Activated T-helper 1 cell treated with Interleukin-2 at 50 U/mL for 16 hours (primary cell): ENCODE measurements at regions not wholly inside any gene's neighbourhood (a gene's known extent, or its start where the extent isn't known, plus 50 kb on each side); places are given as distances from the start of the nearest gene placed in this dataset.
"Not testable (repeated sequence)": the region's sequence is repeated elsewhere in the genome, so short reads cannot be mapped to it uniquely, and the experiment has no call there.

ENCODE experiments used
- DNase-seq: peaks from one replicate; pipeline ENCODE4 v3.0.0-alpha.2; 2020; ENCODE audit warnings: low read depth

DNA sequence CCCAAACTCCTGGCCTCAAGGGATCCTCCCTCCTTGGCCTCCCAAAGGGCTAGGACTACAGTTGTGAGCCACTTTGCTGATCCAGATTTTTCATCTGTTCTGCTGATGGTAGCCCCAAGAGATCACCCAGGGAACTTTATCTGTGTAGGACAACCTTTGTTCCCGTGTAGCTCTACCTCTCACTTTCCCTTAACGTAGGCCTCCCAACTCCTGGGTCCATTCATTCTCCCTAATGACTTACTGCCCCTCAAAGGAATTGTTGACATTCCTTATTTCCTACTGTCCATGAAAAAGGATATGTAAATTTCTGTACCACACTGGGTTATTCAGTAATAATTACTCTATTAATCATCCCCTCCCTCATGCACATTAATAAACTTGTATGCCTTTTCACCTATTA, 51.0 kb upstream of the PHF24 start:
- no peak for DNase-seq

GRCh38 chr9:34899535-34900158, 58.4 kb upstream of the PHF24 start:
- DNase-seq: peak; percentile 63

DNA sequence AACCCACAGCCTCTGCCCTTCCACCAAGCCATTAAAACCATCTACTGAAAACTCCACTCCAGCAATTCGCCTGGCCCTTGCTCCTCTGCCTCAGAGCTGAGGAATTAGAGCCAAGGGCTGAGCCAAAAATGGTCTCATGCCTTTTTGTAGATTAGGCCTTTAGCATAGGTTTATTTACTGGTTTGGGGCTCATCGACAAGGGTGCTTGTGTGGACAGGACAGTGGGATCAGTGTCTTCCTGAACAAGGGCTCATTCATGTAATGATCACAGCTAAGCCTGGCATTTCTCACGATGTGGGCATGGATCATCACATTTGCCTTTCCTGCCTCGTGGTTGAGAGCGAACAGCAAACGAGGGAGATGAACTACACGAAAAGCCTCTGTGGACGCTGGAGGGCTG, 59.2 kb upstream of the PHF24 start:
- no peak for DNase-seq

- no peak for DNase-seq
These were observed 62.0 kb upstream of the PHF24 start for GRCh38 chr9:34896112-34896511.

DNA sequence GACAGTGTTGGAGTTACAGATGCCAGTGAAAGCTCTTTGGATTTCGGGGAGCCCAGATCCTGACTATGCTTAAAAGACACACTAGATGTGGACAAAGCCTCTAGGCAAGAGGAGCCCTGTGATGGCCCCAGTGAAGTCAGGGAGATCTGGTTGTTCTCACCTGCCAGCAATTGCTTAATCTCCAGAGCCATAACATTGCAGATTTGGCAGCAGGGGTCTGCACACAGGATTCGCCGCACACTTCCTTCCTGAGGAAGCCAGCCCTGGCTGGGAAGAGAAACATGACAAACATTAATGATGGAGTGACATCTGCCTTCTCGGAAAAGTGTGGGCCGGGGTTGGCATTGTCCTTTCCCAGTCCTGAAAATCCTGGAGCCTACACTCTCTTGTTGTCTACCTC, 65.2 kb upstream of the PHF24 start:
- no peak for DNase-seq

DNA sequence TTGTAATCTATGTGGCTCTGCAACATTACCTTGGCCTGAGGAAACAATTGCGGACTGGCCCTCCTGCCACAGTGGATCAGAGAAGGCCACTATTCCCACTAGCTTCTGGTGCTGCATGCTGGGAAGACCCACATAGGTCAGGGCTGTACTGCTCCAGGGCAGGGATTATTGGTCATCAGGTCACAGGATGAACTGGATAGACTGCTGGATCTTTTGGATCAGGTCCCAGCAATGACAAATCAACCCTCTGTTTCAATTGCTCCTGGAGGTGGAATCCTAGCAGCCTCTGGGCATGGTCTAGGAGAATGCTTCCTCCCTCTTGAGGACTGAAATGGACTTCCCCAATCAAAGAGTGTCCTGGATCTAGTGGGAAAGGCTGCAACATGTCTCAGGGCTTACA, 66.7 kb upstream of the PHF24 start:
- DNase-seq: no peak

GRCh38 chr9:34887841-34888240, 70.2 kb upstream of the PHF24 start:
- DNase-seq: no peak

DNA sequence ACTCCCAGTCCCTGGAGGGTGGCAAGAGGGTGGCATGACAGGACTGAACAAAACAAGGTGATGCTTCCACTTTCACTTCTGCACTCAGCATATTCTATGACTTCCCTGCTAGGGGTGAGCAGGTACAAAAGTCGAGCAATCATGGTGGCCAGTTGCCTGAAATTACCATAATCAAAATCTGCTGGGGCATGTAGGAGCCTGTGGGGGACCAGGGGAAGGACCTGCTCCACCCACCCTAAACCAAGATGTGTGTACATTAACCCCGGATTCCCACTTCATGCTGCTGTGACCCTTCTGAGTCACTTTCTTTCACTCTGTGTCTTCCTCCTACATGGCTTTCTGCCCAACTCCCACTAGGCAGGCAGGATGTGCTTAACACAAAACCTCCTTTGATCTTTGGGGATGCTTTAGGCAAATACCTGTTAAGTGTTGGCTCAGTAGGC, 73.3 kb upstream of the PHF24 start:
- no peak for DNase-seq

GRCh38 chr9:34876096-34876495, 82.0 kb upstream of the PHF24 start:
- DNase-seq: no peak

GRCh38 chr9:34869390-34869789, 88.7 kb upstream of the PHF24 start:
- DNase-seq: no peak

GRCh38 chr9:34866614-34867013, 91.5 kb upstream of the PHF24 start:
- DNase-seq: no peak

DNA sequence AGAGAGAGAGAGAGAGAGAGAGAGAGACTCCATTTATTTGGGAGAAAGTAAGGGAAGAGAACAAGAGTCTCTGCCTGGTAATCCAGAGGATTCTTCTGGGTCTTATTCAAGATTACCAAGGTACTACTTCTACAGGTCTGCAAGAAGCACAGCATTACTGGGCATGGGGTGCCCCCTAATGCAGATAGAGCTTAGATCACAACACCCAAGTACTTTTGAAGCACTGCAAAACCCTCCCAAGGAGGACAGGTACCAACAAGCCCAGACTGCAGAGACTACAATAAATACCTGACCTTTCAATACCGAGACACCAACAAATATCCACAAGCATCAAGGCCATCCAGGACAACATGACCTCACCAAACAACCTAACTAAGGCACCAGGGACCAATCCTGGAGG, 94.7 kb upstream of the PHF24 start:
- no peak for DNase-seq

GRCh38 chr9:34862836-34863235, 95.2 kb upstream of the PHF24 start:
- DNase-seq: no peak

DNA sequence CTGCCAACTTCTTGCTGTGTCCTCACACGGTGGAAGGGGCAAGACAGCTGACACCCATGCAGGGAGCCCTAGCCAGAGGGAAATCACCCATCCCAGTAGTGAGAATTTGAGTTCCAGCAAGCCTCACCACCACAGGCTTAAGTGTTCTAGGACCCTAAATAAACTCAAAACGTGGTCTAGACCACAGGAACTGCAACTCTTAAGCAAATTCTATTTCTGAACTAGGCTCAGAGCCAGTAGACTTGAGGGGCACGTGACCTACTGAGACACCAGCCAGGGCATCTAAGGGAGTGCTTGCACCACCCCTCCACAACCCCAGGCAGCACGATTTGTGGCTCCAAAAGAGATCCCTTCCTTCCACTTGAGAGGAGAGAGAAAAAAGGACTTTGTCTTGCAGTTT, 96.0 kb upstream of the PHF24 start:
- DNase-seq: no peak

DNA sequence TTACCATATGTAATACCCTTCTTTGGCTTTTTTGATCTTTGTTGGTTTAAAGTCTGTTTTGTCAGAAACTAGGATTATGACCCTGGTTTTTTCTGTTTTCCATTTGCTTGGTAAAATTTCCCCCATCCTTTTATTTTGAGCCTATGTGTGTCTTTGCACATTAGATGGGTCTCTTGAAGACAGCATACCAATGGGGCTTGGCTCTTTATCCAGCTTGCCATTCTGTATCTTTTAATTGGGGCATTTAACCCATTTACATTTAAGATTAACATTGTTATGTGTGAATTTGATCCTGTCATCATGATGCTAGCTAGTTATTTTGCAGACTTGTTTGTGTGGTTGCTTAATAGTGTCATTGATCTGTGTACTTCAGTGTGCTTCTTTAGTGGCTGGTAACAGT, 103.1 kb upstream of the PHF24 start:
- DNase-seq: not testable (repeated sequence)

- no peak for DNase-seq
These were observed 120.1 kb upstream of the CCL21 start for GRCh38 chr9:34830068-34830467.

- DNase-seq: no peak
These were observed 117.1 kb upstream of the CCL21 start for GRCh38 chr9:34826999-34827538.

DNA sequence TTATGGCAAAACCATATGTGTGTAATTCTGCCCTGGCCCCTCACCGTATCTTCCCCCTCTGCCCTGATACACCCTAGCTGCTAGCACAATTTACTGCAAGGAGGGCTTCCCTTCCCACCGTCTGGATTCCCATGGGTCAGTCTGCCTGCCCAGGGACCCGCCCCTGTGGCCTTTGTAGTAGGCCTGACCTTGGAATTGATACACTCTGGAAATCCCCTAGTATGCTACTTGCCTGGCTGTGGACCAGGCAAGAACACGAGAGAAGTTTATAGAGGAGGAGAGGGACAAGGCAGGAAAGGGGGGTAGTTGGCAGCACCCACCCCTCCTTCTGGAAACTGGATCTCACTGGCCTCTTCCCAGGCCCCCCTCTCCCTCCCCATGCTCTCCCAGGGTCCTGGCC, 115.8 kb upstream of the CCL21 start:
- no peak for DNase-seq

DNA sequence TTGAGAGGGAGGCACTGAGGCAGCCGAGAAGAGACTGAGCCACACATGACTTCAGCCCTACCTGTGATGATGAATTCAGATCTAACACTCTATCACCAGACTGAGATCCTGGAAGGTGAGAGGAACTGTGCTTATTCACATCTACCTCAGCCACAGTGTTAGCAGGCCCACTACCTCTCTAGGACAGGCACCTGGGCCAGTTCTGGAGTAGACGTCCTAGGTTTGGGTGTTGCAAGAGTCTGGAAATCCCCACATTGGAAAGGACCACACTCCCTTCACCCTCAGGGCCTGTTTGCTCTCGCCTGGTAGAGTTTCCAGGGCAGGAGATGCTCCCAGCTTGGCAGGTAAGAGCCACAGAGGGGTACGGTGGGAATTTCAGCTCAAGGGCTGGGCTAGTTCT, 113.8 kb upstream of the CCL21 start:
- no peak for DNase-seq

DNA sequence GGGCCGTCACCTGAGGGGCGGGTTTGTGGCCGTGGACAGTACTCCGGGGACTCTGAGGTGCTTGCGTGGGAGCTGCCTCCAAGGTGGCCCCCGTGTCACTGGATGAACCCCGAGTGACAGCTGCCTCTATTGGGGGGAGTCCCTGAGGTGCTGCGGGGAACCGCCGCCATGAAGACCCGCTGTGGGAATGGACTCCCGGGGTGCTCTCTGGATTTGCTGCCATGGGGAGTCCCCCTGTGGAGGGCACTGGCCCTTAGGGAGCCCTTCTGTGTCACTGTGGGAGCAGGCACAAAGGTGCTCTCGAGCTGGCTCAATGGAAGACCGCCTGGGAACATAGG, 100.2 kb upstream of the CCL21 start:
- DNase-seq: no peak

DNA sequence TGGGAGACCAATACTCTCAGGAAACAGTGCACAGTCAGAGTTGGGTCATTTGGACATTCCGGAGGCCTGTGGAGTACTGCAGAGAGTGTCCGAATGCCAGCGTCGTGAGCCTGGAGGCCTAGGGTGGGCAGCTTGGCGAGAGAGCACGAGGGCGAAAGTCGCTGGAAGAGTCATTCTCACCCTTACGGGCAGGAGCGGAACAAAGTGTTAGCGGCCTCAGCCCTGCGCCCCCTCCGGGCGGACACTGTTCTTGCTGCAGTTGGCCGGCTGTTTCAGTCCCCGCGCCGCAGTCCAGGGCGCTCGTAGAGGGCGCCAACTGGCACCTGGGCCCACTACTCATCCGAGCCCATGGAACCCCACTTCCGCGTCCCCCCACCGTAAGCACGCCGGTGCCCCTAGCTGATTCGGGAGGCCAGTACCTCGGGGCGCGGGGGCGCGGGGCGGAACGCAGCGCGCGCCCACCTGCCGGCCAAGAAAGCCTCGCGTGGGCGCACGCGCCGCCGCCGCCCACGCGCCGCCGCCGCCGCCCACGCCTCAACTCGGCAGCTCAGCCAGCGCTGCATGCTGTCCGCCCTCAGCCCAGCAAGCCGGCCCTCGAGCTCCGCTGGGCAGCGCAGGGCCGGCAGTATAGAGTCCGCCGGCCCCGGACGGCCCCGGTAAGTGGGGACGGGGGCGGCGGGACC, 99.7 kb upstream of the CCL21 start:
- no peak for DNase-seq

GRCh38 chr9:34802916-34803315, 93.0 kb upstream of the CCL21 start:
- no peak for DNase-seq

- DNase-seq: no peak
These were observed 87.4 kb upstream of the CCL21 start for GRCh38 chr9:34797367-34797766.

- no peak for DNase-seq
These were observed 87.0 kb upstream of the CCL21 start for GRCh38 chr9:34796924-34797323.
